Erythroblast (primary cell): ENCODE measurements at regions not wholly inside any gene's neighbourhood (a gene's known extent, or its start where the extent isn't known, plus 50 kb on each side); places are given as distances from the start of the nearest gene placed in this dataset.

Experiments
- DNase-seq, 2 experiments: peaks; one replicate each; lab custom pipeline; 2025; lab: John Stamatoyannopoulos, UW
- GATA1 ChIP-seq: IDR thresholded peaks from 2 replicates; pipeline ENCODE4 v1.6.1; 2011; ENCODE audit warnings: low read depth, mild to moderate bottlenecking, control low read depth, low read length, moderate library complexity
- POLR2A ChIP-seq: IDR thresholded peaks from 2 replicates; pipeline ENCODE4 v1.6.1; 2011; ENCODE audit warnings: mild to moderate bottlenecking, low read length

GRCh38 chr18:39959839-39960238 is 1995.2 kb upstream of the PIK3C3 start:
- DNase-seq: no peak
- TF ChIP-seq POLR2A: no peak
- TF ChIP-seq GATA1: no peak

- no peak for DNase-seq
- TF ChIP-seq GATA1: no peak
- TF ChIP-seq POLR2A: no peak
These were observed 1996.2 kb upstream of the PIK3C3 start for GRCh38 chr18:39958876-39959275.

DNA sequence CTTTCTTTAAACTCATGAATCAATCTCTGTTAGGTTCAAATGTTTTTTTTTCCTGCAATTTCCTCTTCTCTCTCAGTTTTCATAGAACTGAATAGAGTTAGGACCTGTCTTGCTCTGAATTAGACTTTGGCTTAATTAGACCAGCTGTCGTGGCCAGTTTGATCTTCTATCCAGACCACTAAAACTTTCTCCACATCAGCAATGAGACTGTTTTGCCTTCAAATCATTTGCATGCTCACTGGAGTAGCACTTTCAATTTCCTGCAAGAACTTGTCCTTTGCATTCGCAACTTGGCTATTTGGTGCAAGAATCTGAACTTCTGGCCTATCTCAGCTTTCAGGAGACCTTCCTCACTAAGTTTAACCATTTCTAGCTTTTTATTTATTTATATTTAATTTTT is 2002.2 kb upstream of the PIK3C3 start:
- TF ChIP-seq POLR2A: no peak
- TF ChIP-seq GATA1: no peak
- no peak for DNase-seq

DNA sequence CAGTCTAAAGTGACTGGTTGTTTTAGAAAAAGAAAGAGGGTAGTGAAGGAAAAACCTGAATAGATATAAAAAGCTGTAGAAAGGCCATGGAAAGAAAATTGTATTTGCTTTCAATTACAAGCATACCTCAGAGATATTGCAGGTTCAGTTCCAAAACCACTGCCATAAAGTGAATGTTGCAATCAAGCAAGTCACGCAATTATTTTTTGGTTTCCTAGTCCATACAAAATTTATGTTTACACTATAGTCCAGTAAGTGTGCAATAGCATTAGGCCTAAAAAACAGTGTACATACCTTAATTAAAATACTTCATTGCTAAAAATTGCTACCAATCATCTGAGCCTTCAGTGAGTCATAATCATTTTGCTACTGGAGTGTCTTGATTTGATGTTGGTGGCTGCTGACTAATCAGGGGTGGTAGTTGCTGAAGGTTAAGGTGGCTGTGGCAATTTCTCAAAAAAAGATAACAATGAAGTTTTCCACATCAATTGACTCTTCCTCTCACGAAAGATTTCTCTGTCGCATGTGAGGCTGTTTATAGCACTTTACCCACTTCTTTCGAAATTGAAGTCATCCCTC is 2003.8 kb upstream of the PIK3C3 start:
- DNase-seq: no peak
- no peak for TF ChIP-seq POLR2A
- no peak for TF ChIP-seq GATA1

GRCh38 chr18:39946623-39947061 is 2008.4 kb upstream of the PIK3C3 start:
- DNase-seq: no peak
- no peak for TF ChIP-seq GATA1
- TF ChIP-seq POLR2A: no peak

GRCh38 chr18:39945076-39945475 is 2010.0 kb upstream of the PIK3C3 start:
- no peak for TF ChIP-seq POLR2A
- no peak for TF ChIP-seq GATA1
- no peak for DNase-seq

DNA sequence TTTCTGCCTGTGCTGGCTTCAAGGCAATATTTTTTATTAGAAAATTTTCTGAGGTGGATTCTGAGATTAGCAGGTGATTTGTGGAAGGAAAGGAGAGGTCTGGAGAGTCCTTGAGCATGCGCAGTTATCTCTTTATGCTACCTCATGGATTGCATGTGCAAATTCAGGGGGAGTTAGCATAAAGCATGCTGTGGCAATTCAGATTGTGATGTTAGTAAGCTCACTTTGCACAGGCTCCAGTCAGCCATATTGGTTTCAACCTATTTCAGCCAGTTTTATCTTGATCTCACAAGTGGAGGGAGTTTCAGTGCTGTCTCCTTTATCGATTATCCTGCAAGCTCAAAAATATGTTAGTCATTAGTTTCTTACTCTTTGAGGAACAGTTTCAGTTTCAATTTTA is 2012.3 kb upstream of the PIK3C3 start:
- no peak for DNase-seq

DNA sequence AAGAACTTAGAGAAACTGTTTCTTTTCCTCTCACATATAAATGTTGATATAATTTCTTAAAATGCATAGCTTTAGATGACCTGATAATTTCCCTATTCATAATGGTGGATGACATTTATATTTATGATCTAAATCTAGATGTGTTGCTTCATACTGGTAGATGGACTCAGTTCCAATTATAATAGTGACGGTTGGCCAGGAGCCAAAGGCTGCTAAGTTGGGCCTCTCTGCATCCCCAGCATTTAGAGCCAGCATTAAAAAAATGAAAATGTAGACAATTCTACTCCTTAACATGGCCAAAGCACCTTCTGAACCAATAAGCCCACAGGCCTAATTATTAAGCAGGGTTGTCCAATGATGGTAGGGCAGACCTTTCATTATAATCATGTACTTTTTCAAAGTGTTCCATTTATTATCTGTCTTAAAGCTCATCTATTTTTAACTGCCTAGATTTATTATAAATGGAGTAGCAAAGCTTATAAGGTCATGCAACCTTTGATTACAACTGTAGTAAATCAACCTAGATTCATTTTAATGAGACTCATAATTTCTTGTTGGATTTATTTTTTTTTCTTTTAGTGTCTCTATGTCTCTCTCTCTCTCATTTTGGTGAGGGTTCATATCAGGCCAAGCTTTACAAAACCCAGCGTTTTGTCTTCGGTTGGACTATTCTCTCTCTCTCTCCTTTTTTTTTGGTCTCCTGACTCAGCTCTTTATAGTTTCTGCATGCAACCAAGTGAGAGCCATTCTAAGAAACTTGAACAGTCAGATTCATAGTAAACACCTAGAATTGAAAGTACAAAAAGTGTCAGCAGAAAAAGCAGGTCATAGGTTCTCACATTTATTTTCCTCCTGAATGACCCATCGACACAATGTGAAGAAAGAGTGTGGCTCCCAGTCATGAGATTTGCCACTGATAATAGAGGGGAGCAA is 2016.1 kb upstream of the PIK3C3 start:
- no peak for DNase-seq
- TF ChIP-seq GATA1 (no peak), POLR2A (no peak)

More for the DNA sequence above, 2012.3 kb upstream of the PIK3C3 start:
- TF ChIP-seq GATA1 (no peak), POLR2A (no peak)

DNA sequence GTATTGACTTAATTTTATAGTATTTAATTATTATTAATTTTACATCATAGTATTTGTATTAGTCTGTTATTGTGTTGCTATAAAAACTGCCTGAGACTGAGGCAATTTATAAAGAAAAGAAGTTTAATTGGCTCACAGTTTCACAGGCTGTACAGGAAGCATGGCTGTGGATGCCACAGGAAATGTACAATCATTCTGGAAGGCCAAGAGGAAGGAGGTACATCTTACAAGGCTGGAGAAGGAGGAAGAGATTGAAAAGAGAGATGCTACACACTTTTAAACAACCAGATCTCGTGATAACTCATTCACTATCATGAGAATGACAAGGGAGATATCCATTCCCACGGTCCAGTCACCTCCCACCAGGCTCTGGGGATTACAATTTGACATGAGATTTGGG is 2019.4 kb upstream of the PIK3C3 start:
- TF ChIP-seq POLR2A (no peak), GATA1 (no peak)
- no peak for DNase-seq

GRCh38 chr18:39918847-39919246 is 2036.2 kb upstream of the PIK3C3 start:
- TF ChIP-seq POLR2A (no peak), GATA1 (no peak)
- DNase-seq: no peak

- TF ChIP-seq POLR2A (no peak), GATA1 (no peak)
- DNase-seq: no peak
These were observed 2041.2 kb upstream of the PIK3C3 start for GRCh38 chr18:39913672-39914366.

- no peak for DNase-seq
- TF ChIP-seq GATA1: no peak
- TF ChIP-seq POLR2A: no peak
These were observed 2043.3 kb upstream of the PIK3C3 start for GRCh38 chr18:39911716-39912115.

GRCh38 chr18:39909706-39910105 is 2045.3 kb upstream of the PIK3C3 start:
- TF ChIP-seq POLR2A (no peak), GATA1 (no peak)
- DNase-seq: no peak

GRCh38 chr18:39886136-39886535 is 2068.9 kb upstream of the PIK3C3 start:
- DNase-seq: no peak
- TF ChIP-seq GATA1 (no peak), POLR2A (no peak)
